ENCODE measurements at regions not wholly inside any gene's neighbourhood (a gene's known extent, or its start where the extent isn't known, plus 50 kb on each side); places are given as distances from the start of the nearest gene placed in this dataset.

DNA sequence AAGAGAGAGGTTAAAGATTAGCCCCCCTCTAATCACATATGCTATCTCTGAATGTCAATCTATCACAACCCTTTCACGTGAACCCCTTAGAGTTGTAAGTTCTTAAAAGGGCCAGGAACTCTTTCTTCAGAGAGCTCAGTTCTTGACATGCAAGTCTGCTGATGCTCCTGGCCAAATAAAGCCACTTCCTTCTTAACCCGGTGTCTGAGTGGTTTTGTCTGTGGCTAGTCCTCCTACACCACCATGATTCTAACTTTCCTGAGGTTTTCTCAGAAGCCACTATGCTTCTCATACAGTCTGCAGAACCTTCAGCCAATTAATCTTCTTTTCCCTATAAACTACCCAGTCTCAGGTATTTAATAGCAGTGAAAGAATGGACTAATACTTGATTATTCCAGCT lies 231.1 kb upstream of the CNTN6 start:
- no peak for TF ChIP-seq ZBTB21 (CRISPR knock-in tag; IDR thresholded peaks at IDR 0.05; ENCODE audit: borderline replicate concordance)
- TF ChIP-seq, protein P1, sequence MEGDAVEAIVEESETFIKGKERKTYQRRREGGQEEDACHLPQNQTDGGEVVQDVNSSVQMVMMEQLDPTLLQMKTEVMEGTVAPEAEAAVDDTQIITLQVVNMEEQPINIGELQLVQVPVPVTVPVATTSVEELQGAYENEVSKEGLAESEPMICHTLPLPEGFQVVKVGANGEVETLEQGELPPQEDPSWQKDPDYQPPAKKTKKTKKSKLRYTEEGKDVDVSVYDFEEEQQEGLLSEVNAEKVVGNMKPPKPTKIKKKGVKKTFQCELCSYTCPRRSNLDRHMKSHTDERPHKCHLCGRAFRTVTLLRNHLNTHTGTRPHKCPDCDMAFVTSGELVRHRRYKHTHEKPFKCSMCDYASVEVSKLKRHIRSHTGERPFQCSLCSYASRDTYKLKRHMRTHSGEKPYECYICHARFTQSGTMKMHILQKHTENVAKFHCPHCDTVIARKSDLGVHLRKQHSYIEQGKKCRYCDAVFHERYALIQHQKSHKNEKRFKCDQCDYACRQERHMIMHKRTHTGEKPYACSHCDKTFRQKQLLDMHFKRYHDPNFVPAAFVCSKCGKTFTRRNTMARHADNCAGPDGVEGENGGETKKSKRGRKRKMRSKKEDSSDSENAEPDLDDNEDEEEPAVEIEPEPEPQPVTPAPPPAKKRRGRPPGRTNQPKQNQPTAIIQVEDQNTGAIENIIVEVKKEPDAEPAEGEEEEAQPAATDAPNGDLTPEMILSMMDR (IDR thresholded peaks at IDR 0.05) = no peak
- TF ChIP-seq, protein P2, sequence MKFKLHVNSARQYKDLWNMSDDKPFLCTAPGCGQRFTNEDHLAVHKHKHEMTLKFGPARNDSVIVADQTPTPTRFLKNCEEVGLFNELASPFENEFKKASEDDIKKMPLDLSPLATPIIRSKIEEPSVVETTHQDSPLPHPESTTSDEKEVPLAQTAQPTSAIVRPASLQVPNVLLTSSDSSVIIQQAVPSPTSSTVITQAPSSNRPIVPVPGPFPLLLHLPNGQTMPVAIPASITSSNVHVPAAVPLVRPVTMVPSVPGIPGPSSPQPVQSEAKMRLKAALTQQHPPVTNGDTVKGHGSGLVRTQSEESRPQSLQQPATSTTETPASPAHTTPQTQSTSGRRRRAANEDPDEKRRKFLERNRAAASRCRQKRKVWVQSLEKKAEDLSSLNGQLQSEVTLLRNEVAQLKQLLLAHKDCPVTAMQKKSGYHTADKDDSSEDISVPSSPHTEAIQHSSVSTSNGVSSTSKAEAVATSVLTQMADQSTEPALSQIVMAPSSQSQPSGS (CRISPR knock-in tag; IDR thresholded peaks at IDR 0.05; ENCODE audit: borderline replicate concordance, low read depth) = no peak
- TF ChIP-seq NR2C2 (CRISPR knock-in tag; IDR thresholded peaks at IDR 0.05) = no peak

All from WTC11 (cell line).